ENCODE measurements at regions not wholly inside any gene's neighbourhood (a gene's known extent, or its start where the extent isn't known, plus 50 kb on each side); places are given as distances from the start of the nearest gene placed in this dataset.

GRCh38 chr14:97053941-97054340 lies 256.8 kb downstream of the VRK1 start:
- TF ChIP-seq, protein P1, sequence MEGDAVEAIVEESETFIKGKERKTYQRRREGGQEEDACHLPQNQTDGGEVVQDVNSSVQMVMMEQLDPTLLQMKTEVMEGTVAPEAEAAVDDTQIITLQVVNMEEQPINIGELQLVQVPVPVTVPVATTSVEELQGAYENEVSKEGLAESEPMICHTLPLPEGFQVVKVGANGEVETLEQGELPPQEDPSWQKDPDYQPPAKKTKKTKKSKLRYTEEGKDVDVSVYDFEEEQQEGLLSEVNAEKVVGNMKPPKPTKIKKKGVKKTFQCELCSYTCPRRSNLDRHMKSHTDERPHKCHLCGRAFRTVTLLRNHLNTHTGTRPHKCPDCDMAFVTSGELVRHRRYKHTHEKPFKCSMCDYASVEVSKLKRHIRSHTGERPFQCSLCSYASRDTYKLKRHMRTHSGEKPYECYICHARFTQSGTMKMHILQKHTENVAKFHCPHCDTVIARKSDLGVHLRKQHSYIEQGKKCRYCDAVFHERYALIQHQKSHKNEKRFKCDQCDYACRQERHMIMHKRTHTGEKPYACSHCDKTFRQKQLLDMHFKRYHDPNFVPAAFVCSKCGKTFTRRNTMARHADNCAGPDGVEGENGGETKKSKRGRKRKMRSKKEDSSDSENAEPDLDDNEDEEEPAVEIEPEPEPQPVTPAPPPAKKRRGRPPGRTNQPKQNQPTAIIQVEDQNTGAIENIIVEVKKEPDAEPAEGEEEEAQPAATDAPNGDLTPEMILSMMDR (IDR thresholded peaks at IDR 0.05): no peak
- no peak for TF ChIP-seq POLR2A (IDR thresholded peaks at IDR 0.05)
- no peak for TF ChIP-seq POLR2AphosphoS5 (IDR thresholded peaks at IDR 0.05)

Data from prostate gland (tissue), 2 donors.